Mesothelial cell of epicardium (in vitro differentiated cells): ENCODE measurements at regions not wholly inside any gene's neighbourhood (a gene's known extent, or its start where the extent isn't known, plus 50 kb on each side); places are given as distances from the start of the nearest gene placed in this dataset.

Experiments used
- DNase-seq, 2 experiments: peaks; one replicate each; pipeline ENCODE4 v3.0.0; 2021; ENCODE audit warnings: low spot score in 2 of 2; ENCODE audit not compliant: unreplicated experiment in 2 of 2
- H3K27ac Mint-ChIP-seq: 2 replicates; pipeline ENCODE4 v1.8.0; 2021; ENCODE audit warnings: mixed read lengths
- H3K27me3 Mint-ChIP-seq: 2 replicates; pipeline ENCODE4 v1.8.0; 2021; ENCODE audit warnings: low read depth, mixed read lengths
- H3K36me3 Mint-ChIP-seq: 2 replicates; pipeline ENCODE4 v1.8.0; 2021; ENCODE audit warnings: mixed read lengths
- H3K4me1 Mint-ChIP-seq: 2 replicates; pipeline ENCODE4 v1.8.0; 2021; ENCODE audit warnings: mixed read lengths
- H3K4me3 Mint-ChIP-seq: 2 replicates; pipeline ENCODE4 v1.8.0; 2021; ENCODE audit warnings: mild to moderate bottlenecking, moderate library complexity, mixed read lengths
- H3K9me3 Mint-ChIP-seq: 2 replicates; pipeline ENCODE4 v1.8.0; 2021; ENCODE audit warnings: mixed read lengths
- TF ChIP-seq, protein P1 (sequence below): fragments of 200-600 bp; sonication (generic); IDR thresholded peaks from one replicate; pipeline ENCODE4 v1.5.0; 2021; ENCODE audit warnings: antibody characterized with exemption; ENCODE audit not compliant: unreplicated experiment

DNA sequence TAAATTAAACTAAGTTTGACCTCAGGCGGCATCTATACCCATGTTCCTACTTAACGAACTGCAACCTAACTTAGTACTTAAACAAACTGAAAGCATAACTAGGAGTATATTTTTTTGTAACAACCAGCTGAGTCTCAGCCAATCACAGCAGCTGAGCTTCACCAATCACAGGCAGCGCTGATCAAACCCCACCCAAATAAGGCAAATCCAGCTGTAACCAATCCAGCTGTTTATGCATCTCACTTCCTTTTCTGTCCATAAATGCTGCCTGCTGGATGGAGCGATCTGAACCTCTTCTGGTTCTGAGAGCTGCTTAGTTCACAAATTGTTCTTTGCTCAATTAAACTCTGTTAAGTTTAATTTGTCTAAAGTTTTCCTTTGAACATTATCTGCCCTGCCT is 131.3 kb downstream of the PMP22 start:
- H3K4me1 Mint-ChIP-seq = no peaks in the 10 kb centered on the region

DNA sequence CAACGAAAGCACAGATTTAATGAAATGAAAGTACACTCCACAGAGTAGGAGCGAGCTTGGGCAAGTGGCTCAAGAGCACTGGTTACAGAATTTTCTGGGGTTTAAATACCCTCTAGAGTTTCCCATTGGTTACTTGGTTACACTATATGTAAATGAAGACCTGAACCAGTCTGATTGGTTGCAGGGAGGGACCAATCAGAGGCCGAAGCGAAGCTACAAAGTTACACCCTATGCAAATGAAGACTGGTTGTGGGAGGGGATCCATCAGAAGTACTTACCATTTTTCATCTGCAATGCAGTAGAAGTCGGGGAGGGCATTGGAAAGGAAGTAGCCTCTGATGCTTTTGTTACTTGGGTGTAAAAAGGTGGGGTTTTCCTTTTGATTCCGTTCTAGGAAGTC is 132.0 kb downstream of the PMP22 start:
- H3K4me1 Mint-ChIP-seq = no peaks in the 10 kb centered on the region
- H3K9me3 Mint-ChIP-seq = peaks cover 6% of the 10 kb centered on the region
- H3K27me3 Mint-ChIP-seq = peaks cover 12% of the 10 kb centered on the region
- H3K36me3 Mint-ChIP-seq = no peaks in the 10 kb centered on the region
- no peak overlapping the region for H3K27ac Mint-ChIP-seq
- TF ChIP-seq, protein P1, sequence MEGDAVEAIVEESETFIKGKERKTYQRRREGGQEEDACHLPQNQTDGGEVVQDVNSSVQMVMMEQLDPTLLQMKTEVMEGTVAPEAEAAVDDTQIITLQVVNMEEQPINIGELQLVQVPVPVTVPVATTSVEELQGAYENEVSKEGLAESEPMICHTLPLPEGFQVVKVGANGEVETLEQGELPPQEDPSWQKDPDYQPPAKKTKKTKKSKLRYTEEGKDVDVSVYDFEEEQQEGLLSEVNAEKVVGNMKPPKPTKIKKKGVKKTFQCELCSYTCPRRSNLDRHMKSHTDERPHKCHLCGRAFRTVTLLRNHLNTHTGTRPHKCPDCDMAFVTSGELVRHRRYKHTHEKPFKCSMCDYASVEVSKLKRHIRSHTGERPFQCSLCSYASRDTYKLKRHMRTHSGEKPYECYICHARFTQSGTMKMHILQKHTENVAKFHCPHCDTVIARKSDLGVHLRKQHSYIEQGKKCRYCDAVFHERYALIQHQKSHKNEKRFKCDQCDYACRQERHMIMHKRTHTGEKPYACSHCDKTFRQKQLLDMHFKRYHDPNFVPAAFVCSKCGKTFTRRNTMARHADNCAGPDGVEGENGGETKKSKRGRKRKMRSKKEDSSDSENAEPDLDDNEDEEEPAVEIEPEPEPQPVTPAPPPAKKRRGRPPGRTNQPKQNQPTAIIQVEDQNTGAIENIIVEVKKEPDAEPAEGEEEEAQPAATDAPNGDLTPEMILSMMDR = no peak
- DNase-seq = no peak
- no peak overlapping the region for H3K4me3 Mint-ChIP-seq

More for the DNA sequence above, 131.3 kb downstream of the PMP22 start:
- DNase-seq = no peak
- no peak overlapping the region for H3K27ac Mint-ChIP-seq
- peaks cover 6% of the 10 kb centered on the region for H3K9me3 Mint-ChIP-seq
- peaks cover 15% of the 10 kb centered on the region for H3K27me3 Mint-ChIP-seq
- TF ChIP-seq, protein P1 = no peak
- H3K36me3 Mint-ChIP-seq = no peaks in the 10 kb centered on the region
- H3K4me3 Mint-ChIP-seq = no peak overlapping the region

DNA sequence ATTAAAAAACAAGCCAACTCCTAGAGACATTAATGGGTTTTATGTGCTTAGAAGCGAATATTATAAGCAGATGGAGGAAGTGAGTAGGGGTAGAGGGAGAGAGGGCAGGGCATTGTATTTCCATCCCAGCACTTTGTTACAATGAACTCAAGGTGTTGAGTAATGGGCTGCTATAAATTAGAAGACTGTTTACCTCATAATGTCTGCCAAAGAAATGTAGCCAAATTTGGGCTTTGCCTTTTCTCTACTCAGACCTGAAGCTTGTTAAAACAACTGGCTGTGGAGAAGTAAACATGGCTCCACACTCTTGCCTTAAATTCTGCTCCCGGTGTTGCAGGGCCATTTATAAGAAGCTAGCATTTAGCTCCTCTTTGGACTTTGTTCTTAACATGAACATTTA is 134.7 kb downstream of the PMP22 start:
- Mint-ChIP-seq H3K4me3 (no peak overlapping the region), H3K9me3 (peaks cover 8% of the 10 kb centered on the region), H3K27me3 (peaks cover 9% of the 10 kb centered on the region), H3K27ac (no peak overlapping the region), H3K36me3 (no peaks in the 10 kb centered on the region), H3K4me1 (no peaks in the 10 kb centered on the region)
- no peak for DNase-seq
- TF ChIP-seq, protein P1 = no peak

DNA sequence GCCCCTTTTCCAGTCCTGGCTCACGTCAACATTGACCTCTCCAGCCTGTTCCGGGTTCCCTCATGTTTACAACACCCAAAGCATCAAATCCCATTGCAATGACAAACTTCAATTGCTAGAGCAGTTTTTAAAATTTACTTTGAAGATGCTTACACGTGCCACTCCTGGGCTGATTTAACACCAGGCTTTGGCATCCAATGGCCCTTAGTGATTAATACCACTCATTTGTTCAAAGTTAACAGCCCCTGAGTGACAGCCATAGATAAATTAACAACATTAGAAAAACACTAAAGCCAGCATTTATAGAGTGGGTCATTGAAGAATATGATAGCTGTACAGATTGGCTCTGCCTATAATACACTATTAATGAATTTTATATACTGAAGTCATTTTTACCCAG is 135.1 kb downstream of the PMP22 start:
- TF ChIP-seq, protein P1 = no peak
- DNase-seq = no peak
- Mint-ChIP-seq H3K4me3 (no peak overlapping the region), H3K36me3 (no peaks in the 10 kb centered on the region), H3K27me3 (peaks cover 9% of the 10 kb centered on the region), H3K27ac (no peak overlapping the region), H3K9me3 (peaks cover 8% of the 10 kb centered on the region), H3K4me1 (no peaks in the 10 kb centered on the region)

DNA sequence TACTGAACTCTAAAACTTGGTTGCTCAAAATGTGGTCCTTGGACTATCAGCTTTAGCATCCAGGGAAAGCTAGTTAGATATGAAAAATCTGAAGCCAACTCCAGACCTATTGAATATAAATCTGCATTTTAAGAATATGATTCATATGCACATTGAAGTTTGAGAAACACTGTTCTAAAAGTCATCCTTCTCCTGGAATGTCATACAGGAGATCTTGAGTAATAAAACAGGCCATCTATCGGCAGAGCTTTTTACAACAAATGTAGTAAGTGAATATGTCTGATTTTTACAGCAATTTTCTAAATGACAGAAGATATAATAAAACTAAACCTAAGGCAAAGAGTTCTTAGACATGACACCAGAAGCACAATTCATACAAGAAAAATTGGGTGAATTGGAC is 140.4 kb downstream of the PMP22 start:
- peaks cover 2% of the 10 kb centered on the region for H3K9me3 Mint-ChIP-seq
- no peak for DNase-seq
- TF ChIP-seq, protein P1 = no peak
- H3K36me3 Mint-ChIP-seq = no peaks in the 10 kb centered on the region
- no peak overlapping the region for H3K4me3 Mint-ChIP-seq
- peaks cover 27% of the 10 kb centered on the region for H3K27me3 Mint-ChIP-seq
- no peak overlapping the region for H3K27ac Mint-ChIP-seq
- peaks cover 7% of the 10 kb centered on the region for H3K4me1 Mint-ChIP-seq

DNA sequence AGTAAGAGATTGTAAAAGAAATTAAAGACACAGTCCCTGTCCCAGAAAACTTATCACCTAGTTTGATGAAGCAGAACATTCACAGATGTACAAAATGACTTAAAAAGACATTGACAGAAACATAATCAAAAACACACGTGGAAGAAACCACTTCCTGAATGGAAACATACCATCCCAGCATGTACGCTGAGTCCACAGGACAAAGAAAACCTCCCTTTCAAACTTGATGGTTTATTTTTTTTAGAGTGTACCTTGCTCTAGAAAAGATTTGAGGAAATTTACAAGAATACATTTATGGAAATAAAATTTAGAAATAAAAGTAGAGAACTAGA is 140.9 kb downstream of the PMP22 start:
- Mint-ChIP-seq H3K27me3 (peaks cover 26% of the 10 kb centered on the region), H3K27ac (no peak overlapping the region), H3K36me3 (no peaks in the 10 kb centered on the region), H3K4me1 (peaks cover 7% of the 10 kb centered on the region), H3K9me3 (peaks cover 2% of the 10 kb centered on the region), H3K4me3 (no peak overlapping the region)
- TF ChIP-seq, protein P1 = no peak
- no peak for DNase-seq
